GM18517 (cell line): ENCODE measurements at regions not wholly inside any gene's neighbourhood (a gene's known extent, or its start where the extent isn't known, plus 50 kb on each side); places are given as distances from the start of the nearest gene placed in this dataset.

Source experiments
- ATAC-seq: cut with Tn5 transposase; IDR thresholded peaks from one replicate; pipeline ENCODE4 v1.9.1; 2021; ENCODE audit warnings: mild to moderate bottlenecking, moderate library complexity; ENCODE audit not compliant: unreplicated experiment

GRCh38 chr6:151699719-151700118 is 107.8 kb upstream of the ESR1 start:
- no peak for ATAC-seq

GRCh38 chr6:151701911-151702562 is 105.4 kb upstream of the ESR1 start:
- ATAC-seq = peak; percentile 82

- ATAC-seq = peak; percentile 56
Observed at GRCh38 chr6:151702851-151703658, 104.4 kb upstream of the ESR1 start.

- ATAC-seq = no peak
Observed at GRCh38 chr6:151704383-151704782, 103.1 kb upstream of the ESR1 start.

GRCh38 chr6:151705993-151706733 is 101.3 kb upstream of the ESR1 start:
- no peak for ATAC-seq

GRCh38 chr6:151709329-151709728 is 98.2 kb upstream of the ESR1 start:
- ATAC-seq = no peak

- no peak for ATAC-seq
Observed at GRCh38 chr6:151716526-151716932, 91.0 kb upstream of the ESR1 start.

- ATAC-seq = no peak
Observed at GRCh38 chr6:151719070-151719469, 88.4 kb upstream of the ESR1 start.

- ATAC-seq = no peak
Observed at GRCh38 chr6:151721146-151721545, 86.3 kb upstream of the ESR1 start.

GRCh38 chr6:151721671-151722070 is 85.8 kb upstream of the ESR1 start:
- no peak for ATAC-seq

GRCh38 chr6:151722342-151722741 is 85.1 kb upstream of the ESR1 start:
- ATAC-seq = peak; percentile 44

- ATAC-seq = peak; percentile 81
Observed at GRCh38 chr6:151723152-151723551, 84.3 kb upstream of the ESR1 start.

- ATAC-seq = peak; percentile 52
Observed at GRCh38 chr6:151729829-151730495, 77.5 kb upstream of the ESR1 start.

- peak; percentile 9 for ATAC-seq
Observed at GRCh38 chr6:151730496-151730870, 77.0 kb upstream of the ESR1 start.

- no peak for ATAC-seq
Observed at GRCh38 chr6:151731313-151731712, 76.2 kb upstream of the ESR1 start.

GRCh38 chr6:151733680-151734320 is 73.7 kb upstream of the ESR1 start:
- ATAC-seq = no peak

- no peak for ATAC-seq
Observed at GRCh38 chr6:151738267-151738666, 69.2 kb upstream of the ESR1 start.

- no peak for ATAC-seq
Observed at GRCh38 chr6:151738960-151739359, 68.5 kb upstream of the ESR1 start.

- no peak for ATAC-seq
Observed at GRCh38 chr6:151740820-151741219, 66.7 kb upstream of the ESR1 start.

- no peak for ATAC-seq
Observed at GRCh38 chr6:151747896-151748295, 59.6 kb upstream of the ESR1 start.

- ATAC-seq = no peak
Observed at GRCh38 chr6:151749341-151749740, 58.1 kb upstream of the ESR1 start.
